Stimulated activated CD8-positive, alpha-beta memory T cell treated with anti-CD3 and anti-CD28 coated beads, Interleukin-4, amount 100 ng/mL, for 48 hours (primary cell): ENCODE measurements at regions not wholly inside any gene's neighbourhood (a gene's known extent, or its start where the extent isn't known, plus 50 kb on each side); places are given as distances from the start of the nearest gene placed in this dataset.
"Not testable (repeated sequence)": the region's sequence is repeated elsewhere in the genome, so short reads cannot be mapped to it uniquely, and the experiment has no call there.

Experiments used
- DNase-seq: peaks from one replicate; pipeline ENCODE4 v3.0.0-alpha.2; 2020

GRCh38 chr2:8110716-8111115 lies 571.1 kb upstream of the ID2 start:
- DNase-seq: no peak

- DNase-seq: no peak
Measured at GRCh38 chr2:8111193-8111592, 570.7 kb upstream of the ID2 start.

GRCh38 chr2:8115456-8115855 lies 566.4 kb upstream of the ID2 start:
- no peak for DNase-seq

- no peak for DNase-seq
Measured at GRCh38 chr2:8115966-8116365, 565.9 kb upstream of the ID2 start.

GRCh38 chr2:8116661-8117060 lies 565.2 kb upstream of the ID2 start:
- DNase-seq: no peak

GRCh38 chr2:8118940-8119781 lies 562.7 kb upstream of the ID2 start:
- DNase-seq: no peak

GRCh38 chr2:8119782-8120505 lies 561.9 kb upstream of the ID2 start:
- DNase-seq: no peak

- no peak for DNase-seq
Measured at GRCh38 chr2:8120506-8120860, 561.4 kb upstream of the ID2 start.

- no peak for DNase-seq
Measured at GRCh38 chr2:8121022-8121825, 560.6 kb upstream of the ID2 start.

- DNase-seq: no peak
Measured at GRCh38 chr2:8121826-8122513, 559.9 kb upstream of the ID2 start.

GRCh38 chr2:8122520-8122919 lies 559.3 kb upstream of the ID2 start:
- no peak for DNase-seq

GRCh38 chr2:8123464-8123863 lies 558.4 kb upstream of the ID2 start:
- DNase-seq: no peak

GRCh38 chr2:8125741-8126711 lies 555.8 kb upstream of the ID2 start:
- no peak for DNase-seq

GRCh38 chr2:8126783-8127182 lies 555.1 kb upstream of the ID2 start:
- DNase-seq: no peak

- not testable (repeated sequence) for DNase-seq
Measured at GRCh38 chr2:8131423-8131822, 550.4 kb upstream of the ID2 start.

GRCh38 chr2:8132351-8132831 lies 549.5 kb upstream of the ID2 start:
- DNase-seq: no peak

GRCh38 chr2:8132879-8133278 lies 549.0 kb upstream of the ID2 start:
- no peak for DNase-seq

- DNase-seq: no peak
Measured at GRCh38 chr2:8133363-8133762, 548.5 kb upstream of the ID2 start.

- DNase-seq: no peak
Measured at GRCh38 chr2:8133913-8134472, 547.9 kb upstream of the ID2 start.

GRCh38 chr2:8134473-8134932 lies 547.4 kb upstream of the ID2 start:
- no peak for DNase-seq
